WI38 (cell line): ENCODE measurements at regions not wholly inside any gene's neighbourhood (a gene's known extent, or its start where the extent isn't known, plus 50 kb on each side); places are given as distances from the start of the nearest gene placed in this dataset.

Experiments
- H3K4me3 ChIP-seq: 2 replicates; pipeline ENCODE4 v1.5.1; 2011; ENCODE audit warnings: low read depth, mild to moderate bottlenecking, control low read depth, low read length
- CTCF ChIP-seq: IDR thresholded peaks from 2 replicates; pipeline ENCODE4 v1.5.1; 2012; ENCODE audit warnings: low read depth, mild to moderate bottlenecking, control low read depth, low read length

GRCh38 chr2:6645004-6645403, 220.7 kb downstream of the CMPK2 start:
- no peak for TF ChIP-seq CTCF
- H3K4me3 ChIP-seq = no peak overlapping the region

GRCh38 chr2:6645672-6646071, 220.0 kb downstream of the CMPK2 start:
- no peak overlapping the region for H3K4me3 ChIP-seq

GRCh38 chr2:6647046-6647445, 218.7 kb downstream of the CMPK2 start:
- TF ChIP-seq CTCF = no peak
- H3K4me3 ChIP-seq = no peak overlapping the region

More at GRCh38 chr2:6645672-6646071, 220.0 kb downstream of the CMPK2 start:
- no peak for TF ChIP-seq CTCF

- TF ChIP-seq CTCF = no peak
- no peak overlapping the region for H3K4me3 ChIP-seq
Measured at GRCh38 chr2:6648596-6649247, 217.0 kb downstream of the CMPK2 start.

GRCh38 chr2:6650311-6650710, 215.4 kb downstream of the CMPK2 start:
- no peak for TF ChIP-seq CTCF
- no peak overlapping the region for H3K4me3 ChIP-seq

- TF ChIP-seq CTCF = no peak
- H3K4me3 ChIP-seq = no peak overlapping the region
Measured at GRCh38 chr2:6652251-6652650, 213.5 kb downstream of the CMPK2 start.

GRCh38 chr2:6653281-6653750, 212.4 kb downstream of the CMPK2 start:
- H3K4me3 ChIP-seq = no peak overlapping the region

More at GRCh38 chr2:6653281-6653750, 212.4 kb downstream of the CMPK2 start:
- no peak for TF ChIP-seq CTCF
